Gastrocnemius medialis (tissue), 4 donors: ENCODE measurements at regions not wholly inside any gene's neighbourhood (a gene's known extent, or its start where the extent isn't known, plus 50 kb on each side); places are given as distances from the start of the nearest gene placed in this dataset.

Experiments used
- CTCF ChIP-seq, 5 experiments: fragments of 450-650 bp in 3 of 5; fragments of 200-600 bp in 2 of 5; sonication (generic) in 2 of 5; IDR thresholded peaks in 4 of 5; conservative IDR thresholded peaks in 1 of 5; 1 replicate in 4 of 5; 2 replicates in 1 of 5; pipeline ENCODE4 v1.5.1; 2016 to 2019; ENCODE audit warnings: antibody characterized with exemption in 5 of 5, mild to moderate bottlenecking in 3 of 5, moderate library complexity in 3 of 5
- POLR2A ChIP-seq, 2 donors: fragments of 450-650 bp; IDR thresholded peaks; one replicate each; pipeline ENCODE4 v1.6.1; 2017; ENCODE audit warnings: antibody characterized with exemption in 2 of 2, mild to moderate bottlenecking in 2 of 2, moderate library complexity in 2 of 2

DNA sequence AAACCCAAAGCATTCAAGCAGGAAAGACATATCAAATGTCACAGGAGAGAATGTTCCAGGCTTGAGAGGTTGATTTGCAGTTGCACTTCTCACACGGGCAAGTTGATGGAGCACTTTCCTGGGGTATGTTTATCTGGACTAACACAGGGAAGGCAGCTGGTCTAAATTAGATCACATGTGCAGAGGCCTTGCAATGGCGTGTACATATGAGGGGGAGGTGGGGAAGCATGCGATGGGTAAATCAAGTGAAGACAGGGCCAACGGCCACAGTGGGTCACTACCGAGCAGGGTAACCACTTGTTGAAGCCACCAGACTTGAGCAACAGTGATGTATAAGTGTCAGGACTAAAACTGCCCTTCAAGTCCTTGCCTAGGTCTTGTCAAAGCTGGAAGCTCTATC is 156.6 kb upstream of the MAF start:
- no peak for TF ChIP-seq CTCF (IDR thresholded peaks at IDR 0.05 in 4 of 5, conservative IDR thresholded peaks at IDR 0.05 in 1 of 5)
- TF ChIP-seq POLR2A (IDR thresholded peaks at IDR 0.05) = no peak
